ENCODE measurements at regions not wholly inside any gene's neighbourhood (a gene's known extent, or its start where the extent isn't known, plus 50 kb on each side); places are given as distances from the start of the nearest gene placed in this dataset.

DNA sequence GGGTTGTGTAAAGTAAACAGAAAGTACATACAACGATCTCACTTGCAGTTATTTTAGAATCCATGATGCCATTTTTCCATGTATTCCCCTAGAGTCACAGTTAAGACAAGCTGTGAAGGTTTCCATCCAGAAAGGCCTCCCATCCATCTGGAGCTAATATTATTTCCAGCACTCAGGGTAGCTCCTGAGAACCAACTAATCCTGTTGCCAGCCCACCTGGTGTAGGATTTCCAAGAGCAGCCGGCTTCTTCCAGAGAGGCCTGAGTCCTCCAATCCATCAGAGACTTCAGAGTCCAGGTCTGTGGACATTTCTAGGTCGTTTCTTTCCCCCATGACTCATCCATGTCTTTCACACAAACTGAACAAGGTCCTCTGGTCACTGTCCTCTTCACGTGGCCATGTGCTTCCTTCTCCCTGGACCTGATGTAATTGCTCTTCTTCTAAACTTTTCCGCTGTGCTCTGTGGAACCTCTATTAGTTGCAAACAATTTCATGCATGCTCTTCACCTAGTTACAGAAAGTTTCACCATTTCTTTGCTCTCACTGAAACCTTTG, 270.3 kb upstream of the TMTC4 start:
- Mint-ChIP-seq H3K36me3 (ENCODE audit: insufficient read depth in 1 of 3, low read depth in 3 of 3) (peaks cover 0 to 4% (median 0%) of the 10 kb centered on the region in 3 experiments; a peak in 3 of 7 replicates), H3K27ac (no peak overlapping the region; a peak in 1 of 7 replicates), H3K27me3 (ENCODE audit: low read depth) (no peaks in the 10 kb centered on the region; the same call in 1 of the 2 replicates), H3K4me1 (no peaks in the 10 kb centered on the region), H3K9me3 (peaks cover 4 to 6% of the 10 kb centered on the region in 2 experiments; a peak in 3 of 5 replicates), H3K4me3 (no peak overlapping the region)
- Histone ChIP-seq H3K4ac (ENCODE audit: low read depth, low read length) (no peak overlapping the region), H3K14ac (ENCODE audit: insufficient read depth, low read length) (no peak overlapping the region), H3K4me2 (ENCODE audit: insufficient read depth, insufficient read length, low read length) (no peak overlapping the region), H3K56ac (ENCODE audit: insufficient read length, low read depth, low read length) (no peak overlapping the region), H2BK15ac (ENCODE audit: low read depth, low read length) (no peak overlapping the region), H3K18ac (ENCODE audit: insufficient read length, low read depth, low read length) (no peak overlapping the region), H4K8ac (replicated peaks; ENCODE audit: insufficient read length, low read depth, low read length) (no peak overlapping the region), H3T11ph (ENCODE audit: low read length) (no peak overlapping the region), H3K79me1 (ENCODE audit: insufficient read depth, low read depth, low read length, poor library complexity, severe bottlenecking) (no peaks in the 10 kb centered on the region), H4K91ac (ENCODE audit: insufficient read length, low read depth, low read length) (no peak overlapping the region), H3K4me1 (ENCODE audit: insufficient read depth, low read length) (no peaks in the 10 kb centered on the region), H3K27me3 (ENCODE audit: insufficient read depth, low read length) (no peaks in the 10 kb centered on the region), H3K23me2 (ENCODE audit: insufficient read length, low read depth, low read length, poor library complexity, severe bottlenecking) (no peaks in the 10 kb centered on the region), H2BK5ac (ENCODE audit: insufficient read length, low read length) (no peak overlapping the region), H2AK5ac (ENCODE audit: insufficient read length, low read length) (no peak overlapping the region), H4K20me1 (ENCODE audit: control insufficient read depth, insufficient read depth, insufficient read length) (no peaks in the 10 kb centered on the region), H3K9me3 (ENCODE audit: control insufficient read depth, low read depth, low read length) (no peaks in the 10 kb centered on the region), H4K5ac (ENCODE audit: insufficient read length, low read depth, low read length) (no peak overlapping the region), H2BK20ac (ENCODE audit: low read depth, low read length, poor library complexity, severe bottlenecking) (no peak overlapping the region), H2BK120ac (ENCODE audit: low read depth, low read length, poor library complexity, severe bottlenecking) (no peak overlapping the region), H3K27ac (ENCODE audit: insufficient read length, low read depth, low read length) (no peak overlapping the region), H3K23ac (ENCODE audit: insufficient read length, low read depth, low read length) (no peak overlapping the region), H2AFZ (ENCODE audit: low read length) (no peak overlapping the region), H3K79me2 (ENCODE audit: insufficient read depth, low read length) (no peaks in the 10 kb centered on the region), H3K9ac (ENCODE audit: extremely low read depth, insufficient read length, low read length) (no peak overlapping the region), H2BK12ac (ENCODE audit: insufficient read length, low read depth, low read length) (no peak overlapping the region)
- WGBS (ENCODE audit: extremely low coverage, insufficient read length, low lambda C conversion rate) = no CpG with 5 or more reads among the region's 5 CpGs
- no peak for DNase-seq
- TF ChIP-seq, protein P1, sequence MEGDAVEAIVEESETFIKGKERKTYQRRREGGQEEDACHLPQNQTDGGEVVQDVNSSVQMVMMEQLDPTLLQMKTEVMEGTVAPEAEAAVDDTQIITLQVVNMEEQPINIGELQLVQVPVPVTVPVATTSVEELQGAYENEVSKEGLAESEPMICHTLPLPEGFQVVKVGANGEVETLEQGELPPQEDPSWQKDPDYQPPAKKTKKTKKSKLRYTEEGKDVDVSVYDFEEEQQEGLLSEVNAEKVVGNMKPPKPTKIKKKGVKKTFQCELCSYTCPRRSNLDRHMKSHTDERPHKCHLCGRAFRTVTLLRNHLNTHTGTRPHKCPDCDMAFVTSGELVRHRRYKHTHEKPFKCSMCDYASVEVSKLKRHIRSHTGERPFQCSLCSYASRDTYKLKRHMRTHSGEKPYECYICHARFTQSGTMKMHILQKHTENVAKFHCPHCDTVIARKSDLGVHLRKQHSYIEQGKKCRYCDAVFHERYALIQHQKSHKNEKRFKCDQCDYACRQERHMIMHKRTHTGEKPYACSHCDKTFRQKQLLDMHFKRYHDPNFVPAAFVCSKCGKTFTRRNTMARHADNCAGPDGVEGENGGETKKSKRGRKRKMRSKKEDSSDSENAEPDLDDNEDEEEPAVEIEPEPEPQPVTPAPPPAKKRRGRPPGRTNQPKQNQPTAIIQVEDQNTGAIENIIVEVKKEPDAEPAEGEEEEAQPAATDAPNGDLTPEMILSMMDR (conservative IDR thresholded peaks at IDR 0.05) = no peak

Data from H9 (cell line).